Heart right ventricle (tissue), 16 donors: ENCODE measurements at regions not wholly inside any gene's neighbourhood (a gene's known extent, or its start where the extent isn't known, plus 50 kb on each side); places are given as distances from the start of the nearest gene placed in this dataset.

Source experiments
- ATAC-seq, 8 donors: fragments of 200-7000 bp; cut with Tn5 transposase; one replicate each; pipeline ENCODE4 v1.9.1; 2020; ENCODE audit warnings: mild to moderate bottlenecking in 8 of 8, moderate library complexity in 8 of 8, moderate number of reproducible peaks in 1 of 8
- DNase-seq, 2 donors: peaks; one replicate each; pipeline ENCODE4 v3.0.0-alpha.2; 2020
- H3K27ac ChIP-seq, 10 donors: fragments of 200-600 bp; sonication (generic) in 2 of 10; one replicate each; pipeline versions ENCODE4 v1.5.0 to v1.8.0; 2020 to 2022; ENCODE audit warnings: mild to moderate bottlenecking in 3 of 10
- H3K27me3 ChIP-seq, 7 donors: fragments of 200-600 bp; one replicate each; pipeline ENCODE4 v1.8.0; 2021 to 2022; ENCODE audit warnings: mild to moderate bottlenecking in 2 of 7
- H3K36me3 ChIP-seq, 9 donors: fragments of 200-600 bp; sonication (generic) in 1 of 9; one replicate each; pipeline versions ENCODE4 v1.5.0 to v1.8.0; 2020 to 2022; ENCODE audit warnings: mild to moderate bottlenecking in 2 of 9
- H3K4me1 ChIP-seq, 9 donors: fragments of 200-600 bp; sonication (generic) in 1 of 9; one replicate each; pipeline versions ENCODE4 v1.5.0 to v1.8.0; 2020 to 2022; ENCODE audit warnings: mild to moderate bottlenecking in 4 of 9
- H3K4me3 ChIP-seq, 10 donors: fragments of 200-600 bp; sonication (generic) in 2 of 10; one replicate each; pipeline versions ENCODE4 v1.5.0 to v1.8.0; 2020 to 2022; ENCODE audit warnings: mild to moderate bottlenecking in 7 of 10, moderate library complexity in 2 of 10
- H3K9me3 ChIP-seq, 11 donors: fragments of 200-600 bp in 10 of 11; sonication (generic) in 2 of 11; one replicate each; pipeline versions ENCODE4 v1.5.0 to v1.8.0; 2013 to 2022; ENCODE audit warnings: mild to moderate bottlenecking in 2 of 11, control low read depth in 1 of 11, moderate library complexity in 1 of 11
- CTCF ChIP-seq, 9 donors: fragments of 200-600 bp; sonication (generic) in 2 of 9; IDR thresholded peaks; one replicate each; pipeline versions ENCODE4 v1.5.0 to v1.8.0; 2021 to 2022; ENCODE audit warnings: antibody characterized with exemption in 9 of 9, mild to moderate bottlenecking in 5 of 9, moderate library complexity in 1 of 9
- WGBS, 2 donors: extraction: QIAGEN DNeasy Blood & Tissue Kit; methylation state at CpG; one replicate each; pipeline ENCODE4 v1.1.7; 2013; ENCODE audit warnings: inconsistent platforms in 1 of 2; 5-methylcytosine and 5-hydroxymethylcytosine counted together
- intact Hi-C, 10 donors: fragments of 100-400 bp; cut with DNase I; formaldehyde crosslinking; loops; one replicate each; pipeline versions ENCODE4 v1.11.1 to v1.14.2; 2022
- donor health status: Arrhythmogenic right ventricular cardiomyopathy.
- donor health status: ischemic (EF 13 %, LVEDD 7.1; RV severe dilation, severe dysfunction).
- donor health status: healthy with polysubstance abuse.
- donor health status: DM: no; HTN: yes; CAD: no.
- donor health status: DM: no; HTN: no; CAD: no.
- donor health status: ischemic (EF 25% LVEDD 6.9; RV normal size, moderate dysfunction).
- donor health status: ischemic (EF 25% LVEDD 5.7; RV mildly dilated, moderate dysfunction).
- donor health status: healthy.
- donor health status: DM: yes; HTN: yes; CAD: no.
- donor health status: Ischemic cardiomyopathy.
- donor health status: ischemic (EF 35%, LVEDD 5.7; RV mildly dilated, moderate dysfunction).
- donor health status: nonischemic (EF 11% LVEDD 7.7; RV severe dilation, severe dysfunction).
- donor health status: DM: yes; HTN: yes; CAD: no.
- donor health status: PGD.
- donor health status: ischemic (EF 29% LVEDD 5.4; RV normal size, mild dysfunction).
- donor health status: nonischemic (EF 23%, LVEDD 6.1; RV moderate dilation, normal function).

- WGBS, 2 donors = 91 to 92% methylated on average over 11 of the region's 11 CpGs
- ATAC-seq (no peak), DNase-seq (no peak)
- Histone ChIP-seq H3K4me1 (no peaks in the 10 kb centered on the region), H3K27me3 (peaks cover 0 to 20% (median 7%) of the 10 kb centered on the region in 7 donors), H3K36me3 (no peaks in the 10 kb centered on the region), H3K27ac (no peak overlapping the region), H3K4me3 (no peak overlapping the region), H3K9me3 (no peaks in the 10 kb centered on the region)
- intact Hi-C loops = no loop called here
- TF ChIP-seq CTCF (IDR thresholded peaks at IDR 0.05) = no peak
Measured at GRCh38 chr2:3104261-3104660, 273.4 kb downstream of the EIPR1 start.

- DNase-seq (no peak), ATAC-seq (no peak)
- Histone ChIP-seq H3K27me3 (peaks cover 0 to 28% (median 9%) of the 10 kb centered on the region in 7 donors), H3K4me1 (no peaks in the 10 kb centered on the region), H3K36me3 (no peaks in the 10 kb centered on the region), H3K27ac (no peak overlapping the region), H3K4me3 (no peak overlapping the region), H3K9me3 (no peaks in the 10 kb centered on the region)
- intact Hi-C loops = no loop called here
- 91 to 94% methylated on average over 11 of the region's 11 CpGs for WGBS, 2 donors
- TF ChIP-seq CTCF (IDR thresholded peaks at IDR 0.05) = no peak
Measured at GRCh38 chr2:3102922-3103569, 274.6 kb downstream of the EIPR1 start.

GRCh38 chr2:3102081-3102921, 275.3 kb downstream of the EIPR1 start:
- Histone ChIP-seq H3K4me1 (no peaks in the 10 kb centered on the region), H3K36me3 (no peaks in the 10 kb centered on the region), H3K9me3 (no peaks in the 10 kb centered on the region), H3K27ac (no peak overlapping the region), H3K27me3 (peaks cover 0 to 29% (median 15%) of the 10 kb centered on the region in 7 donors), H3K4me3 (no peak overlapping the region)
- DNase-seq (no peak), ATAC-seq (no peak)
- TF ChIP-seq CTCF (IDR thresholded peaks at IDR 0.05) = no peak
- WGBS, 2 donors = 87 to 94% methylated on average over 30 of the region's 30 CpGs
- intact Hi-C loops = no loop called here

- ATAC-seq (no peak), DNase-seq (no peak)
- no peaks in the 10 kb centered on the region for H3K9me3 ChIP-seq
- no peak for TF ChIP-seq CTCF (IDR thresholded peaks at IDR 0.05)
- peaks cover 0 to 28% (median 15%) of the 10 kb centered on the region in 7 donors for H3K27me3 ChIP-seq
- no peaks in the 10 kb centered on the region for H3K36me3 ChIP-seq
- no peak overlapping the region for H3K27ac ChIP-seq
- no peaks in the 10 kb centered on the region for H3K4me1 ChIP-seq
- intact Hi-C loops = no loop called here
- H3K4me3 ChIP-seq = no peak overlapping the region
- 64 to 67% methylated on average over 34 of the region's 34 CpGs for WGBS, 2 donors
Measured at GRCh38 chr2:3101016-3101942, 276.3 kb downstream of the EIPR1 start.
